H1 (cell line): ENCODE measurements at regions not wholly inside any gene's neighbourhood (a gene's known extent, or its start where the extent isn't known, plus 50 kb on each side); places are given as distances from the start of the nearest gene placed in this dataset.

ENCODE experiments used
- CTCF ChIA-PET: fragments of 300-600 bp; sonication (Branson Sonifier 250); formaldehyde crosslinking; loops from one replicate; lab custom pipeline; 2021; ENCODE audit not compliant: partially characterized antibody; lab: Charles Lee
- POLR2A ChIA-PET: fragments of 300-600 bp; sonication (Branson Sonifier 250); formaldehyde crosslinking; loops from one replicate; lab custom pipeline; 2021; ENCODE audit warnings: inconsistent platforms; ENCODE audit not compliant: partially characterized antibody; lab: Charles Lee
- DNase-seq, 2 experiments: peaks; one replicate each; pipeline versions ENCODE4 v3.0.0 to v3.0.0-alpha.2; 2010 to 2022; ENCODE audit warnings: low spot score in 2 of 2, low read depth in 1 of 2, mixed read lengths in 1 of 2
- FAIRE-seq: peaks from 2 replicates; lab custom pipeline; 2011; peaks lifted over from hg19 to GRCh38; lab: Jason Lieb, UNC
- H2AFZ ChIP-seq: 2 replicates; pipeline ENCODE4 v1.8.1; 2012; ENCODE audit warnings: low read length, inconsistent platforms
- H2AK5ac ChIP-seq: 2 replicates; pipeline ENCODE4 v1.6.1; 2013; ENCODE audit warnings: low read depth, low read length
- H2BK120ac ChIP-seq: replicated peaks from 2 replicates; pipeline ENCODE3; 2013; ENCODE audit warnings: low read depth, low read length, inconsistent platforms
- H2BK12ac ChIP-seq: 2 replicates; pipeline ENCODE4 v1.6.1; 2013; ENCODE audit warnings: low read depth, low read length
- H2BK15ac ChIP-seq: 2 replicates; pipeline ENCODE4 v1.6.1; 2013; ENCODE audit warnings: low read length
- H2BK20ac ChIP-seq: 2 replicates; pipeline ENCODE4 v1.6.1; 2013; ENCODE audit warnings: low read length
- H2BK5ac ChIP-seq: 2 replicates; pipeline ENCODE4 v1.6.1; 2013; ENCODE audit warnings: low read depth, low read length
- H3K14ac ChIP-seq: 2 replicates; pipeline ENCODE4 v1.6.1; 2013; ENCODE audit warnings: inconsistent platforms; ENCODE audit not compliant: insufficient read length
- H3K18ac ChIP-seq: 2 replicates; pipeline ENCODE4 v1.6.1; 2013; ENCODE audit warnings: low read length; ENCODE audit errors: extremely low read depth
- H3K23ac ChIP-seq: 2 replicates; pipeline ENCODE4 v1.6.1; 2013; ENCODE audit warnings: inconsistent platforms; ENCODE audit not compliant: insufficient read length
- H3K23me2 ChIP-seq: 2 replicates; pipeline ENCODE4 v1.6.1; 2013; ENCODE audit warnings: low read depth, low read length
- H3K27ac ChIP-seq: 2 replicates; pipeline ENCODE4 v1.6.1; 2011; ENCODE audit warnings: low read depth, low read length, inconsistent platforms
- H3K27me3 ChIP-seq, 4 experiments: replicated peaks in 1 of 4; 1 replicate in 1 of 4; 2 replicates in 3 of 4; pipeline versions ENCODE4 v1.6.1 to v1.8.1; 2011 to 2013; ENCODE audit warnings: low read length in 3 of 4, mild to moderate bottlenecking in 3 of 4, inconsistent platforms in 2 of 4, mixed read lengths in 2 of 4, moderate library complexity in 1 of 4; ENCODE audit not compliant: control insufficient read depth in 3 of 4, insufficient read depth in 3 of 4; ENCODE audit errors: extremely low read depth in 1 of 4
- H3K36me3 ChIP-seq, 4 experiments: 2 replicates each; pipeline versions ENCODE4 v1.6.1 to v1.8.1; 2011 to 2013; ENCODE audit warnings: mild to moderate bottlenecking in 4 of 4, low read length in 3 of 4, moderate library complexity in 2 of 4, control low read depth in 1 of 4, inconsistent platforms in 1 of 4; ENCODE audit not compliant: insufficient read depth in 4 of 4, control insufficient read depth in 2 of 4
- H3K4ac ChIP-seq: replicated peaks from 2 replicates; pipeline ENCODE3; 2013; ENCODE audit warnings: low read length, low read depth, mixed read lengths, inconsistent platforms; ENCODE audit not compliant: insufficient read length
- H3K4me1 ChIP-seq, 4 experiments: replicated peaks in 1 of 4; 1 replicate in 1 of 4; 2 replicates in 3 of 4; pipeline versions ENCODE4 v1.6.1 to v1.8.1; 2011 to 2013; ENCODE audit warnings: low read length in 3 of 4, inconsistent platforms in 2 of 4, mixed read lengths in 1 of 4; ENCODE audit not compliant: insufficient read depth in 4 of 4, control insufficient read depth in 3 of 4
- H3K4me2 ChIP-seq, 2 experiments: 2 replicates each; pipeline versions ENCODE4 v1.6.1 to v1.8.1; 2011 to 2013; ENCODE audit warnings: low read depth in 2 of 2, low read length in 2 of 2, control low read depth in 1 of 2, inconsistent platforms in 1 of 2, mild to moderate bottlenecking in 1 of 2; ENCODE audit not compliant: insufficient read depth in 1 of 2
- H3K4me3 ChIP-seq, 4 experiments: fragments of 200-600, 300-600 bp in 1 of 4; sonication (generic), shearing (Covaris generic), sonication (Bioruptor Twin) in 1 of 4; 2 replicates each; pipeline versions ENCODE4 v1.5.1 to v1.8.1; 2011 to 2016; ENCODE audit warnings: low read length in 4 of 4, low read depth in 3 of 4, control low read depth in 2 of 4, inconsistent platforms in 2 of 4, mild to moderate bottlenecking in 2 of 4, mixed read lengths in 1 of 4, moderate library complexity in 1 of 4; ENCODE audit not compliant: insufficient read depth in 2 of 4; ENCODE audit errors: extremely low read depth in 1 of 4
- H3K56ac ChIP-seq: replicated peaks from 2 replicates; pipeline ENCODE3; 2013; ENCODE audit warnings: low read depth, mild to moderate bottlenecking, mixed read lengths, low read length, inconsistent platforms; ENCODE audit not compliant: insufficient read length
- H3K79me1 ChIP-seq: 2 replicates; pipeline ENCODE4 v1.6.1; 2013; ENCODE audit warnings: low read depth, low read length, control low read depth
- H3K79me2 ChIP-seq, 2 experiments: 2 replicates each; pipeline versions ENCODE4 v1.6.1 to v1.8.1; 2012 to 2013; ENCODE audit warnings: low read length in 2 of 2, mild to moderate bottlenecking in 2 of 2, inconsistent platforms in 1 of 2; ENCODE audit not compliant: insufficient read depth in 2 of 2, control insufficient read depth in 1 of 2
- H3K9ac ChIP-seq, 4 experiments: replicated peaks in 1 of 4; 1 replicate in 1 of 4; 2 replicates in 3 of 4; pipeline versions ENCODE4 v1.6.1 to v1.8.1; 2011 to 2013; ENCODE audit warnings: low read depth in 3 of 4, low read length in 3 of 4, control low read depth in 2 of 4, mild to moderate bottlenecking in 2 of 4, moderate library complexity in 2 of 4, inconsistent platforms in 1 of 4; ENCODE audit errors: extremely low read depth in 1 of 4
- H3K9me3 ChIP-seq, 2 experiments: 2 replicates each; pipeline versions ENCODE4 v1.6.1 to v1.8.1; 2012 to 2013; ENCODE audit warnings: mild to moderate bottlenecking in 2 of 2, moderate library complexity in 2 of 2, control low read depth in 1 of 2, inconsistent platforms in 1 of 2, low read depth in 1 of 2, low read length in 1 of 2, mixed read lengths in 1 of 2; ENCODE audit not compliant: insufficient read depth in 2 of 2
- H4K20me1 ChIP-seq, 2 experiments: replicated peaks in 1 of 2; 2 replicates each; pipeline versions ENCODE3 to v1.8.1; 2011 to 2013; ENCODE audit warnings: inconsistent platforms in 2 of 2, low read length in 2 of 2, mild to moderate bottlenecking in 1 of 2; ENCODE audit not compliant: insufficient read depth in 2 of 2, control insufficient read depth in 1 of 2
- H4K5ac ChIP-seq: 2 replicates; pipeline ENCODE4 v1.6.1; 2013; ENCODE audit warnings: low read length, low read depth, mixed read lengths, inconsistent platforms; ENCODE audit not compliant: insufficient read length
- H4K8ac ChIP-seq: 2 replicates; pipeline ENCODE4 v1.8.0; 2013; ENCODE audit warnings: mild to moderate bottlenecking, moderate library complexity, low read length, inconsistent platforms; ENCODE audit not compliant: insufficient read depth; ENCODE audit errors: extremely low read depth
- H4K91ac ChIP-seq: replicated peaks from 2 replicates; pipeline ENCODE3; 2013; ENCODE audit warnings: low read length, mixed read lengths, inconsistent platforms; ENCODE audit not compliant: insufficient read length
- ATF2 ChIP-seq: IDR thresholded peaks from 2 replicates; pipeline ENCODE4 v1.6.1; 2012; ENCODE audit warnings: low read length, inconsistent platforms
- CHD1 ChIP-seq: IDR thresholded peaks from 2 replicates; pipeline ENCODE4 v1.6.1; 2012; ENCODE audit warnings: low read depth, low read length, improper control_type of control experiment
- EZH2 ChIP-seq: fragments of 200-600 bp; sonication (generic); IDR thresholded peaks from 2 replicates; pipeline ENCODE4 v1.7.1; 2012; ENCODE audit warnings: low read depth, mild to moderate bottlenecking, moderate library complexity, low read length, inconsistent platforms; ENCODE audit not compliant: severe bottlenecking
- KDM4A ChIP-seq: IDR thresholded peaks from one replicate; pipeline ENCODE4 v1.7.1; 2012; ENCODE audit warnings: low read depth, mild to moderate bottlenecking, moderate library complexity, low read length, inconsistent platforms; ENCODE audit not compliant: severe bottlenecking
- RBBP5 ChIP-seq: IDR thresholded peaks from 2 replicates; pipeline ENCODE4 v1.7.1; 2012; ENCODE audit warnings: low read depth, mild to moderate bottlenecking, inconsistent platforms, low read length, moderate library complexity, borderline replicate concordance
- RNF2 ChIP-seq: fragments of 200-900, 300-1000 bp; sonication (generic); IDR thresholded peaks from 2 replicates; pipeline ENCODE4 v1.7.1; 2016; ENCODE audit warnings: borderline replicate concordance, low read depth, mild to moderate bottlenecking, antibody characterized with exemption, low read length; ENCODE audit not compliant: poor library complexity, severe bottlenecking; ENCODE audit errors: missing control alignments
- SP1 ChIP-seq: IDR thresholded peaks from 2 replicates; pipeline ENCODE4 v1.6.1; 2011; ENCODE audit warnings: low read depth, low read length
- TAF7 ChIP-seq: optimal IDR thresholded peaks from 2 replicates; pipeline ENCODE3; 2011; ENCODE audit warnings: low read depth, mild to moderate bottlenecking, inconsistent platforms, low read length, moderate library complexity, borderline replicate concordance
- TCF12 ChIP-seq: IDR thresholded peaks from 2 replicates; pipeline ENCODE4 v1.6.1; 2011; ENCODE audit warnings: low read depth, mild to moderate bottlenecking, low read length
- TEAD4 ChIP-seq: IDR thresholded peaks from 2 replicates; pipeline ENCODE4 v1.6.1; 2012; ENCODE audit warnings: low read depth, low read length, inconsistent platforms, mixed read lengths
- WGBS, 2 experiments: shearing (Covaris generic) in 1 of 2; methylation state at CpG; one replicate each; pipeline versions ENCODE4 v1.1.6 to v1.1.7; 2013 to 2015; ENCODE audit warnings: low lambda C conversion rate in 2 of 2, mixed read lengths in 2 of 2, inconsistent platforms in 1 of 2, low coverage in 1 of 2, missing lambda C conversion rate in 1 of 2; ENCODE audit not compliant: insufficient replicate concordance in 2 of 2, insufficient coverage in 1 of 2, insufficient read length in 1 of 2; ENCODE audit errors: extremely low coverage in 1 of 2, missing lambda C conversion rate in 1 of 2; 5-methylcytosine and 5-hydroxymethylcytosine counted together
- TF ChIP-seq, protein P1 (sequence below): IDR thresholded peaks from 2 replicates; pipeline ENCODE4 v1.6.1; 2012; ENCODE audit warnings: inconsistent platforms

DNA sequence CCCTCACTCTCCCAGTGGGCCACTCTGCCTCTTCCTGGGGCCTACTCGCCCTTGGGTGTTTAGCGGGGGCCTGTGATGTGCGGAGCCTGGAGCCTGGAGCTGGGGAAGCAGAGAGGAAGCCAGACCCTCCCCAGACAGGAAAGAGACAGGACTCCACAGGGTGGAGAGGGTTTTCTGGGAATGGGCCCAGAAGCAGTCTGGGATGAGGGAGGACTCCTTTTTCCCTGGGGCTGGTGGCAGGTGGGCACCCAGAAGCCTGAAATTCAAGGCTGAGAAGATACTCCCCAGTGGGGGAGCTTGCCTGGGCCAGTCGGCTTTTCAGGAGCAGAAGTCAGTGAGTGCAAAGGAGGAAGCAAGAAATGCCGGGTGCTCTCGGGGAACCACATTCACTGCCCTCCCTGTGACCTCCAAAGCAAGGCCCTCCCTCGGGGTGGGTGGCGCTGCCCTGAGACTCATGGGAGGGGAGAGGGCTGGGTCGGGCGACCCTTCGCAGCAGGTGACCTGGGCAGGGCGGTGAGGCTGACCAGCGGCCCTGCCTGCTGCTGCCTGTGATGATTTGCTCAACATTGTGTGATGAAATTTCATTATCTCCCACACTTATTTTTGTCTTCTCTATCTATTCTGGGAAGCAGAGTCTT is 1377.4 kb downstream of the BRD1 start:
- no peaks in the 10 kb centered on the region for H3K9me3 ChIP-seq
- H2AFZ ChIP-seq = no peak overlapping the region
- H3K56ac ChIP-seq = no peak overlapping the region
- TF ChIP-seq CHD1 = no peak
- TF ChIP-seq SP1 = no peak
- no peak for TF ChIP-seq TCF12
- no peak for TF ChIP-seq EZH2
- TF ChIP-seq KDM4A = no peak
- TF ChIP-seq TAF7 = no peak
- TF ChIP-seq RNF2 = no peak
- no peak for TF ChIP-seq TEAD4
- no peak for TF ChIP-seq ATF2
- no peak for TF ChIP-seq RBBP5
- TF ChIP-seq, protein P1, sequence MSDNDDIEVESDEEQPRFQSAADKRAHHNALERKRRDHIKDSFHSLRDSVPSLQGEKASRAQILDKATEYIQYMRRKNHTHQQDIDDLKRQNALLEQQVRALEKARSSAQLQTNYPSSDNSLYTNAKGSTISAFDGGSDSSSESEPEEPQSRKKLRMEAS = no peak
- ChIA-PET CTCF (no interaction called here), POLR2A (no interaction called here)
- no peak overlapping the region for H3K4me3 ChIP-seq
- no peak overlapping the region for H2BK12ac ChIP-seq
- no peaks in the 10 kb centered on the region for H3K79me1 ChIP-seq
- H4K5ac ChIP-seq = no peak overlapping the region
- H4K20me1 ChIP-seq = no peaks in the 10 kb centered on the region
- no peaks in the 10 kb centered on the region for H3K36me3 ChIP-seq
- no peaks in the 10 kb centered on the region for H3K4me1 ChIP-seq
- H2BK15ac ChIP-seq = no peak overlapping the region
- H2BK5ac ChIP-seq = no peak overlapping the region
- H3K23ac ChIP-seq = no peak overlapping the region
- WGBS, 2 experiments = 94% methylated on average over 13 of the region's 13 CpGs; no CpG with 5 or more reads in 1 of the 2 experiments
- no peak overlapping the region for H3K18ac ChIP-seq
- no peaks in the 10 kb centered on the region for H3K23me2 ChIP-seq
- no peak overlapping the region for H4K8ac ChIP-seq
- H2BK20ac ChIP-seq = no peak overlapping the region
- no peak overlapping the region for H2AK5ac ChIP-seq
- H3K4me2 ChIP-seq = no peak overlapping the region
- no peak overlapping the region for H3K9ac ChIP-seq
- no peak overlapping the region for H2BK120ac ChIP-seq
- no peak for FAIRE-seq
- no peak overlapping the region for H3K4ac ChIP-seq
- no peaks in the 10 kb centered on the region for H3K79me2 ChIP-seq
- DNase-seq = no peak
- no peak overlapping the region for H3K27ac ChIP-seq
- H3K14ac ChIP-seq = no peak overlapping the region
- H3K27me3 ChIP-seq = no peaks in the 10 kb centered on the region
- H4K91ac ChIP-seq = no peak overlapping the region
